A673 (cell line): ENCODE measurements at regions not wholly inside any gene's neighbourhood (a gene's known extent, or its start where the extent isn't known, plus 50 kb on each side); places are given as distances from the start of the nearest gene placed in this dataset.
"Not testable (repeated sequence)": the region's sequence is repeated elsewhere in the genome, so short reads cannot be mapped to it uniquely, and the experiment has no call there.

Experiments used
- BruUV-seq: library from RNA; stranded (reverse); fragments of 400-500 nt; replicated peaks from 2 replicates; lab custom pipeline; 2021; lab: Mats Ljungman, UMichigan
- CTCF ChIA-PET: fragments of 300-600 bp; sonication (Branson Sonifier 250); formaldehyde crosslinking; loops from one replicate; lab custom pipeline; 2022; ENCODE audit warnings: antibody characterized with exemption; lab: Charles Lee
- POLR2A ChIA-PET: fragments of 300-600 bp; sonication (Branson Sonifier 250); formaldehyde crosslinking; loops from one replicate; lab custom pipeline; 2022; ENCODE audit warnings: antibody characterized with exemption; ENCODE audit not compliant: low non-redundant PET; lab: Charles Lee
- DNase-seq: peaks from one replicate; pipeline ENCODE4 v3.0.0-alpha.2; 2015; ENCODE audit warnings: low spot score
- H3K27ac ChIP-seq: fragments of 200-600 bp; sonication (generic); 2 replicates; pipeline ENCODE4 v1.5.1; 2016; ENCODE audit warnings: mixed run types, low read depth, mild to moderate bottlenecking, mixed read lengths, antibody characterized with exemption, low read length; ENCODE audit not compliant: poor library complexity, severe bottlenecking
- H3K27me3 ChIP-seq: fragments of 200-600 bp; sonication (generic); replicated peaks from 2 replicates; pipeline ENCODE4 v1.6.1; 2017; ENCODE audit warnings: mixed run types, low read depth, mild to moderate bottlenecking, mixed read lengths, antibody characterized with exemption, low read length; ENCODE audit not compliant: insufficient read depth, poor library complexity
- H3K36me3 ChIP-seq: fragments of 200-600 bp; sonication (generic); 2 replicates; pipeline ENCODE4 v1.6.1; 2016; ENCODE audit warnings: mixed run types, mild to moderate bottlenecking, mixed read lengths, antibody characterized with exemption, low read length; ENCODE audit not compliant: insufficient read depth, poor library complexity, severe bottlenecking
- H3K4me1 ChIP-seq: fragments of 200-600 bp; sonication (generic); 2 replicates; pipeline ENCODE4 v1.6.1; 2017; ENCODE audit warnings: mixed run types, mild to moderate bottlenecking, mixed read lengths, antibody characterized with exemption, low read length; ENCODE audit not compliant: insufficient read depth, poor library complexity, severe bottlenecking
- H3K4me3 ChIP-seq: fragments of 200-600 bp; sonication (generic); 2 replicates; pipeline ENCODE4 v1.5.1; 2016; ENCODE audit warnings: low read depth, mixed run types, mild to moderate bottlenecking, mixed read lengths, low read length; ENCODE audit not compliant: poor library complexity, severe bottlenecking
- H3K9me3 ChIP-seq: fragments of 200-600 bp; sonication (generic); 2 replicates; pipeline ENCODE4 v1.6.1; 2016; ENCODE audit warnings: mixed run types, low read depth, mild to moderate bottlenecking, mixed read lengths, antibody characterized with exemption, low read length; ENCODE audit not compliant: poor library complexity, severe bottlenecking
- CTCF ChIP-seq: fragments of 300-800, 200-600 bp; sonication (generic); conservative IDR thresholded peaks from 2 replicates; pipeline ENCODE4 v1.5.1; 2017; ENCODE audit warnings: low read depth, mild to moderate bottlenecking, antibody characterized with exemption, low read length, moderate library complexity, mixed read lengths
- EZH2 ChIP-seq: fragments of 200-600 bp; sonication (generic); IDR thresholded peaks from 2 replicates; pipeline ENCODE4 v1.6.1; 2017; ENCODE audit warnings: borderline replicate concordance, low read depth, mild to moderate bottlenecking, mixed read lengths, antibody characterized with exemption, low read length; ENCODE audit not compliant: poor library complexity, severe bottlenecking
- intact Hi-C: fragments of 100-400 bp; cut with micrococcal nuclease; formaldehyde crosslinking; loops from one replicate; pipeline ENCODE4 v1.10.0; 2022; ENCODE audit not compliant: unreplicated experiment

- intact Hi-C loops: no loop called here
- TF ChIP-seq EZH2: no peak
- TF ChIP-seq CTCF: no peak
- no peak for DNase-seq
- no TSS peak for BruUV-seq
- POLR2A ChIA-PET: no interaction called here
- CTCF ChIA-PET: no interaction called here
- Histone ChIP-seq H3K27ac (no peak overlapping the region), H3K4me1 (peaks cover 24% of the 10 kb centered on the region), H3K4me3 (no peak overlapping the region), H3K9me3 (no peaks in the 10 kb centered on the region), H3K36me3 (no peaks in the 10 kb centered on the region), H3K27me3 (no peaks in the 10 kb centered on the region)
Observed at GRCh38 chr1:177869586-177869985, 100.3 kb downstream of the SEC16B start.

- CTCF ChIA-PET, BruUV-seq: not testable (repeated sequence)
Observed at GRCh38 chr1:177869011-177869410, 100.8 kb downstream of the SEC16B start.

GRCh38 chr1:177865807-177866206, 104.1 kb downstream of the SEC16B start:
- Histone ChIP-seq H3K9me3 (no peaks in the 10 kb centered on the region), H3K27me3 (no peaks in the 10 kb centered on the region), H3K4me1 (no peaks in the 10 kb centered on the region), H3K36me3 (no peaks in the 10 kb centered on the region), H3K4me3 (no peak overlapping the region), H3K27ac (no peak overlapping the region)
- no peak for DNase-seq
- no peak for TF ChIP-seq EZH2
- ChIA-PET CTCF (no interaction called here), POLR2A (no interaction called here)
- intact Hi-C loops: no loop called here
- no TSS peak for BruUV-seq

More at GRCh38 chr1:177869011-177869410, 100.8 kb downstream of the SEC16B start:
- POLR2A ChIA-PET, H3K27me3 ChIP-seq, DNase-seq, intact Hi-C loops, H3K9me3 ChIP-seq, H3K27ac ChIP-seq, H3K4me3 ChIP-seq, H3K36me3 ChIP-seq: not testable (repeated sequence)
- peaks cover 24% of the 10 kb centered on the region for H3K4me1 ChIP-seq

GRCh38 chr1:177864538-177865305, 105.1 kb downstream of the SEC16B start:
- POLR2A ChIA-PET: no interaction called here
- no peak overlapping the region for H3K27ac ChIP-seq
- CTCF ChIA-PET: no interaction called here
- BruUV-seq: no TSS peak
- no peaks in the 10 kb centered on the region for H3K27me3 ChIP-seq
- H3K9me3 ChIP-seq: no peaks in the 10 kb centered on the region
- no peak overlapping the region for H3K4me3 ChIP-seq
- TF ChIP-seq EZH2: no peak
- no peak for TF ChIP-seq CTCF
- H3K4me1 ChIP-seq: no peaks in the 10 kb centered on the region
- intact Hi-C loops: no loop called here
- H3K36me3 ChIP-seq: no peaks in the 10 kb centered on the region
- no peak for DNase-seq
